ACHN (cell line): ENCODE measurements at regions not wholly inside any gene's neighbourhood (a gene's known extent, or its start where the extent isn't known, plus 50 kb on each side); places are given as distances from the start of the nearest gene placed in this dataset.
"Not testable (repeated sequence)": the region's sequence is repeated elsewhere in the genome, so short reads cannot be mapped to it uniquely, and the experiment has no call there.

ENCODE experiments used
- DNase-seq: peaks from one replicate; pipeline ENCODE4 v3.0.0-alpha.2; 2015
- in situ Hi-C: cut with HindIII; loops from 2 replicates; pipeline ENCODE4 v1.10.0; 2017; ENCODE audit warnings: low sequenced_read_pairs, low pct_ligation_motif_present, low pct_unique_long_range_greater_than_20kb

DNA sequence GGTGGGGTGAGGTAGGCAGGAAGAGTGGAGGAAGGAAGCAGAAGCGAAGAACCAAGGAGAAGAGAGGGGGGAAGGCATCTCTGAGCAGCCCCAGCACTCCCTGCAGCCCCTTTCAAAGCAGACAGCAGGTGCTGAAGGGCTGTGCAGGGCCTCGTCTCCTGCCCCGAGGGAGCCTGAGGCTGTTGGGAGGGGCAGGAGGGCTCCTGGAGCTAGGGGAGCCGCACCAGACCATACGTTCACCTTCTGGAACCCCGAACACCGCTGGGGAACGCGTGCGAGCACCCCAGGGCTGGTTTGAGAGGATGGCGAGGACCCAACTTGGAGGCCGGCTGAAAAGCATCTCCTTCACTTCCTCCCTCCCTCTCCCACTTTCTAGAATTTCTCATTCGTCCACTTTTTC lies 259.8 kb downstream of the FAM43A start:
- in situ Hi-C loops: no loop called here

DNA sequence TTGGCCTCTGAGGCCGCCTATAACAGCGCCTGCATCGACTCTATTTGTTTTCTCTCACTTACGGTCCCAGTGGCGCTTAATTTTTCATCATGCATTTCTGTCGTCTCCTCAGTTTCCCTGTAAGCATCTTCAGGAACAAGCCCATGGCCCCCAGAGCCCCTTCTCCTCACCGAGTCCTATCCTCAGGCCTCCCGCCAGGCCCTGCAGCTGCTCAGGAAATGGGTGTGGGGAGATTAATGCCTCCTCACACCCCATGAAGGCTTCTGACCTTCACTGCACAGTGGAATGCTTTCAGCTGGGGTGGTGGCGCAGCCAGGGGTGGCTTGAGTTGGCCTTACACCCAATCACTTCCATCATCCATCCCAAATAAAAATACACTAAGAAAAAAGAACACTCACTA lies 260.4 kb downstream of the FAM43A start:
- in situ Hi-C loops: no loop called here
- DNase-seq: no peak

More for the DNA sequence above, 259.8 kb downstream of the FAM43A start:
- no peak for DNase-seq

DNA sequence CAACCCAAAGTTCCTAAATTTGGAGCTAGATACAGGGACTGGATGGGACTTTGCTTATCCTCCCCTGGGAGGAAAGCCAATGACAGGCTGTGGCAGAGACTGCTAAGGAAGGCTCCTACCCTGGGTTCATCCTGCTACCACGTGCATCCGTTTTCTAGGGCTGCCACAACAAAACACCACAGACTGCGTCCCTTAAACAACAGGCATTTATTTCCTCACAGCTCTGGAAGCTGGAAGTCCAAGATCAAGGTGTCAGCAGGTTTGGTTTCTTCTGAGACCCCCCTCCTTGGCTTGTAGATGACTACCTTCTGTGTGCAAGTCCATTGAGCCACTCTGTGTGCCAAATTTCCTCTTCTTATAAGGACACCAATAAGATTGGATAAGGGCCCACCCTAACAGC lies 263.9 kb downstream of the FAM43A start:
- no peak for DNase-seq
- in situ Hi-C loops: no loop called here

DNA sequence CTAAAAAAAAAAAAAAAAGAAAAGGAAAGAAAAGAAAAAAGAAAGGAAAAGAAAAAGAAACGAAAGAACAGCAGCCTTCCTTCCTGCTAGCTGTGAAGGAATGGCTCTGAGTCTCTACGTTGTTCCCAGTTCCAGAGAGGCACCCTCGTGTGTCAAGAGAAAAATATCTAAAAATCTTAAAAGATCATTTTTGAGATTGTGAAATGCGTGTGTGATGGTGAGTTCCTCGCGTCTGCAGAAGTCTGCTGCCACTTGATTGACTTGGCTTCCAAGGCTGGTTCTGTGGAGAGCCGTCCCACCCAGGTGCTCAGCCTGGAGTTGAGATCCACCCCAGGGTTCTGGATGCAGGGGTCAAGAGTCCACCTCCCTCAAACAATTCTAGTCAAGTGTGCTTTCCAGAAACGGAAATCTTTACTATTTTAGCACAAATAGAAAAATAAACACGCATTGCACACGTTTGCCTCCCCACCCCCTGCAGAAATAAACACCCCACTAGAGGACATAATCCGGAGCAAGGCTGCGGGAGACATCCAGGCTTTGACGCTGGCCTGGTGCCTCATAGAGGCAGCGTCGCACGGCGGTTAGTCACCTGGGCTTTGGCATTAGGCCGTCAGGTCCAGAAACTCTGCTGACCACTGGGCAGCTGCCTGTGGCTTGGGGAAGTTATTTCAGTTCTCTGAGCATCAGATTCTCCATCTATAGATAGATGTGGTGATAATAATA lies 265.4 kb downstream of the FAM43A start:
- DNase-seq: no peak
- in situ Hi-C loops: no loop called here

DNA sequence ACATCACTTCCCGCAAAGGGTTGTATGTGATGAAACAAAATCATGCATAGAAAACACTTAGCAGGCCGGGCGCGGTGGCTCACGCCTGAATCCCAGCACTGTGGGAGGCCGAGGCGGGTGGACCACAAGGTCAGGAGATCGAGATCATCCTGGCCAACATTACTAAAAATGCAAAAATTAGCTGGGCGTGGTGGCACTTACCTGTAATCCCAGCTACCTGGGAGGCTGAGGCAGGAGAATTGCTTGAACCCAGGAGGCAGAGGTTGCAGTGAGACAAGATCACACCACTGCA lies 265.9 kb downstream of the FAM43A start:
- DNase-seq, in situ Hi-C loops: not testable (repeated sequence)

DNA sequence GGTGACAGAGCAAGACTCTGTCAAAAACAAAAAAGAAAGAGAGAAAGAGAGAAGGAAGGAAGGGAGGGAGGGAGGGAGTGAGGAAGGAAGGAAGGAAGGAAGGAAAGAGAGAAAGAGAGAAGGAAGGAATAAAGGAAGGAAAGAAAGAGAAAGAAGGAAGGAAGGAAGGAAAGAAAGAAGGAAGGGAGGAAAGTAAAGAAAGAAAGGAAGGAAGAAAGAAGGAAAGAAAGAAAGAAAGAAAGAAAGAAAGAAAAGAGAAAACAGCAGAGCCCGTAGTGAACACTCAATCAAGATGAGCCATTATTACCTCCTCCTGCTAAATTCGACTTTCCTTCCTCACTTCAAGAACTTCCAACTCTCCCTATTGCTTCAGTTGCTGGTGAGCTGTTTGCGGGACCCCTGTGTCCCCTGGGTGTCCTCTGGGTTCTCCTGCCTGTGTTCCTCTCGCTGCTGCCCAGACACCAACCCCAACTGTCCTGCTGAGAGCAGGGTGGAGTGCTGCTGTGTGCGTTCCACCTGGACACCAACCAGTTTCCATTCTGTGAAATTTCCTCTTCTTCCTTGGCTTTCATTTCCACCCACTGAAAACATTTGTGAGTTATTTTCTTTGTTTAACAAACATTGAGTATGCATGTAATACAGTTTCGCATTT lies 266.4 kb downstream of the FAM43A start:
- in situ Hi-C loops: no loop called here
- no peak for DNase-seq

DNA sequence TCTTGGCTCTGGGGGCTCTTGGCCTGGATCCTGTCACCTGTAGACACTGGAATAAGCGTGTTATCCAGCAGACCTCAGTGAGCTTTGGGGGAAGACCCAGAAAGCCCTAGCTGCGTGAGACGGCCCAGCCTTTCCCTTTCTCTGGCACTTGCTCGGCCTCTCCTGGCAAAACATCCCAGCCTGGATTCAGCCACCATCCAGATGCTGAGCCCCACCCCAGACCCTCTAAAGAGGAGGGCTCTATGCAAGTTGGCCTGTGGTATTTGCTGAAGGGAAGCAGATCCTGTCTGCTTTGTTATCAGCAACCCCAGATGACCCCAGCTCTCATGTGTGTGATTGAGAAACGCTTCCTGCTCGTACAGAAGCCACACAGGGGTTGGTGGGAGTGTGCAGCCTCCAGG lies 267.2 kb downstream of the FAM43A start:
- no peak for DNase-seq
- in situ Hi-C loops: no loop called here

DNA sequence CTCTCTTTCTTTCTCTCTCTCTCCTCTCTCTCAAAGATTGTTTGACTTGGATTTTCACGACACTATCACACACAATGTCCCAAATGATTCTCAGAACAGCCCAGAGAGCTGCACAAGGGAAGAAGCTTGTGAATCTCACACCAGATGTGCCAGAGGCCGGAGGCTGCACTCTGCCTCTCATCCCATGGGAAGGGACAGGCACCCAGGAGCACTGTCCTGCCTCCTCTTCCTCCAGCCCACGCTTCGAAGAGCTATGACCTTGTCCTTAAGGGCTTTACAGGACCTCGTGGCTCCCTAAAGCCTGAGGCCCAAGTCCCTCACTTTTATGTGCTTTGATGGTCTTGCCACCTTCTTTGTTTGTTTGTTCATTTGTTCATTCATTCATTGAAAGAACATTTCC lies 267.6 kb downstream of the FAM43A start:
- no peak for DNase-seq
- in situ Hi-C loops: no loop called here

DNA sequence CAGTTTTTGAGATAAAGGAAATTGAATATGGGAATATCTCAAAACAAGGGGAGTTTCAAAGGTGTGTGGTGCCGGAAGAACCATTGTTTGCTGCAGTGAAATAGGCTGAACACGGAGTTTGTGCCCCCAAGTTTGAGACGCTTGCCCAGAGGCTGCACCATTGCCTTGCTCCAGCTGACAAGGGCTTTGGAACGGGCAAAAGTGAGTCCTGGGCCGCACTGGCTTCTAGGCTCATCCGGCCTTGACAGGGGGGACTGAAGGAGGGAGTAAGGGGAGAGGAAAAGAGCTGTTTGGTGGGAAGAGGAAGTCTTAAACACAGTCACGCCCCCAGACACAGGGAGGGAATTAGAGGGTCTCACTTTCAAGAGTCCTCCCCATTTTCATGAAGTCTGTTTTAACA lies 269.9 kb downstream of the FAM43A start:
- no peak for DNase-seq
- in situ Hi-C loops: no loop called here

DNA sequence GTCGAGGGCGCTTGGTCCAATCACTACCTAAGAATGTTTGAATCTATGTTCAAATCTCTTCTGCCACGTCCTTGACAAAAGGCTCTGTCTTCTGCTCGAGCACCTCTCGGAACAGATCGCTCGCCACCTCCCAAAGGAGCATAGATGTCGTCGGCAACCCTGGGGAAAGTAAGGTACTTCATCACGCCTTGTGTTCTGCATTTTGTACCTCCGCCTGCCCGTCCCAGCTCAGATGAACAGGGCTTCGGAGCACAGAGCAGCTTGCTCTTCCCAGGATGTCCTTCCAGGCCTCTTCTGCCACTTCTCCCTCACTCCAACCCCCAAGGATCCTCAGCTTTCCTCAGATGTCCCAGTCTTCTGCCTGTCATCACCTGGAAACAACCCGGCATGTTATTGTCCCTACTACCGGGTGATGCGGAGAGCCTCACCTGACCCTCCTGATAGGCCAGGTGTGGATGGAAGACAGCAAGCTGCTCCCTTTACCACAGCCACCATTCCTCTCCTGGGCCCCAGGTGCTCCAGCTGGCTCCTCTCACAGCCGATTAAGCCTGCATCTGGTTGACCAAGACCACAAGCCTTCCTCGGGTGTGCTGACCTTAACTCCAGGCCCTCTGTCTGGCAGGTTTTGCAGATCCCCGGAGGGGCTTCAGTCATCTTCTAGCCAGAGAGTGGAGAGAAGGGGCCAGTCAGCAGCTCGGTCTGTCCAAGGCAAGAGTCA lies 270.5 kb downstream of the FAM43A start:
- DNase-seq: no peak
- in situ Hi-C loops: no loop called here

DNA sequence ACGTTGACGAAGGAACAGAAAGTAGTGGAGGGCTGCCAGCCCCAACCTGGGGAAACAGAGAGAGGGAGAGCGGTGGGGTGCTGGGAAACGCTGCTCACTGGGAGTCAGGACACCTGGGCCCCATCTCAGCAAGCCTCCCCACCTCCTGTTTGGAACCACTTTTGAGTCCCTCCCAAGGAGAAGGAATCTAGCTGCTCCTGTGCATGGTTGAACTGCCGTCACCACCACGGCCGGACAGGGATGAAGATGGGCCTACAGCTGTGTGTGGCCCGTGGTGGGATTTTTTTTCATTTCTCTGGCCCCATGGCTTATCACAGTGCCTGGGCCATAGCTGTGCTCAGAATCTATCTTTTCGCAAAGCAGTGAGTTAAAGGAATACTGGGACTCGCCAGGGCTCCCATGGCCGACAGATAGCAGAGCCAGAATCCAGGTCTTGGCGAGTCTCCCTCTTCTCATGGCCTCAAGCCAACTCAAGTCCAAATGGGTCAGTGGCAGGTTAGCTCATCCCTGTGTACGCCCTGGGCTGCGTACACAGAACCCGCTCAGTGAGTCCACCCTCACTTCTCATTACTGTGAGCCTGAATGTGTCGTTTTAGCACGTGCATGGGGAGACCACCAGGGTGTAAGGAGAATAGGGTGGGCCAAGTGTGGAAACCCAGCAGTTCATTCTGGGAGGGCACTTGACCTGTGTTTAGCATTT lies 271.2 kb downstream of the FAM43A start:
- in situ Hi-C loops: no loop called here
- no peak for DNase-seq

DNA sequence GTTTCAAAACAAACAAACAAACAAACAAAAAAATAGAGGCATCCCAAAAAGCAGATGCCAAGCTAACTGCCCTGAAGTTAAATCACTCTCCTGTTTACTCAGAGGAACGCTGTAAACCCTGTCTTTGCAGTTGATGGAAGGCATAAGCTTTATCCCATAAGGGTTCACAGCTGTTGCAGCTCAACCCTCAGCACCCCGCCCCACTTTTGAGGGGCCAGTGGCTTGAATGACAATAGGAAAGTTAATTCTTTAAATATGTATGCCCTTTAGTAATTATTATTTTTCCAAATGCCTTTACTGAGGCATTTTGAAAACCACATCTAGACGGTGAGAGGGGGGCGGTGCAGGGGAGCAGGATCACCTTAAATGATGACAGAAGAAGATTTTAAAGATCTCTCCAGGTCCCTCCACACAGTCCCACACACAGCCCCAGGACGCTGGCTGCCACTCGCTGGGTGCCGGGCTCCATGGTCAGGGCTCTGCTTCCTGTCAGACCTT lies 272.1 kb downstream of the FAM43A start:
- DNase-seq: no peak
- in situ Hi-C loops: no loop called here

DNA sequence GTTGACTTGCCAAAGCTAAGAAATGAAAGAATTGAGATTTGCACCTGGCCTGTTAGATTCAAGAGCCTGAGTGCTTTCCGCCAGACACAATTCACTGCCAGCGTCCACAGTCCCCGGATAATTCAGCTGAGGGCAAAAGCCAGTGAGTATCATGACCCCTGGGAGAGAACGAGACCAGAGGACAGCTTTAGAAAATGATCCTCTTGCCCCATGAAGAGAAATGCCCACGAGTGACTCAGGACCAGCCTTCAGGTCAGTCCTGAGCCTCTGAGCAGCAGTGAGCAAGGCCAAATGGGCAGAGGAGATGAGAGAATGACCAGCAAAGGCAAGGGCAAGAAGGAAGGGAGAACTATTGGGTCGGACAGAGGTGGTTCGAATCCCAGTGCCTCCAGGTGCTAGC lies 273.5 kb downstream of the FAM43A start:
- in situ Hi-C loops: no loop called here
- DNase-seq: no peak

DNA sequence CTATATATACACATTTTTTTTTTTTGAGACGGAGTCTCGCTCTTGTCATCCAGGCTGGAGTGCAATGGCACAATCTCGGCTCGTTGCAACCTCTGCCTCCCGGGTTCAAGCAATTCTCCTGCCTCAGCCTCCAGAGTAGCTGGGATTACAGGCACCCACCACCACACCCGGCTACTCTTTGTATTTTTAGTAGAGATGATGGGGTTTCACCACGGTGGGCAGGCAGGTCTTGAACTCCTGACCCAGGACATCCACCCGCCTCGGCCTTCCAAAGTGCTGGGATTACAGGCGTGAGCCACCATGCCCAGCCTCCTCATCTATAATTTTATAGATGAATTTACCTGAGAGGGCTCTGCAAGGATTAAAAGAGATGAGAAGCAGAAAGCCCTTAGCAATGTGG lies 274.0 kb downstream of the FAM43A start:
- DNase-seq, in situ Hi-C loops: not testable (repeated sequence)

DNA sequence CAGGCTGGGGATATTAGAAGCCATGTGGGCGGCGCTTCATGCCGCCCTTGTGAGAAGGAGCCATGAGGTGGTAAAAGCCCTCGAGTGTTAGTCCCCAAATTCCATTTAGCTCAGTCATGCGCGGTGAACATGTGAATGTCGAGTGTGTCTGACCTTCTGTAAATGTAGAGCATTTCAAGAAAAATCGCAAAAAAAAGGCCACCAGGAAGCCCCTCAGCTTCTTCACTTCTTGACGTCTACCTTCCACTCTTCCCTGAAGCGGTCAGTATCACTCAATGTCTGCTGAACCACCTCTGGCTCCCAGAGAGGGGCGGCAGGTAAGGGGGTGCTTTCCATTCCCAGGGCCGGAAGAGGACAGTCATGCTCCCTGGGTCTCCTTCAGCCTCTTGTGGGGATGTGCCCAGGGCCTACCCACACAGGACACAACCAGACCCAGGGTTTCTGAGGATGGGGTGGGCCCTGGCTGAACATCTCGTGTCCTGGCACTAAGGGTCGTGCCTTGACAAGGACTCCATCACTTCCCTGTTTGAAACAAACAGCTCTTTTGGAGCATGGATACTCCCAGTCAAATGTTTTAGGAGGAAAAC lies 274.9 kb downstream of the FAM43A start:
- no peak for DNase-seq
- in situ Hi-C loops: no loop called here

DNA sequence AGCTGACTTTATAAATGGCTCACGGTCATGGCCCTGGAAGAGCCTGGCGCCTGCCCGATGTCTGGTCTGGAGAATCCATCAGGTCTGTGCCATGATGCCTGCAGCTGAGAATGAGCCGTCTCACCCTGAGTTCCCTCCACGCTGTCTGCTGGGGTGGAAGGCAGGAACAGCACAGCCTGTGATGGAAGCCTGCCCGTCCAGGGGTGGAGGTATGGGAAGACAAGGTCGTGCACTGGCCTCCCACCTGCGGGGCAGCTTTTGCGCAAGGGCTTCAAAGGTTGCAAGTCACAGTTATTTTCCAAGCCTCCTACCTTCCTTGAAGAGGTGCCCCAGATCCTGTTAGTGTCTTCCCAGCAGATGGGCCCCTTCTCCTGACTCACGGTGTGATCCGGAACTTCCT lies 275.5 kb downstream of the FAM43A start:
- in situ Hi-C loops: no loop called here
- DNase-seq: no peak

DNA sequence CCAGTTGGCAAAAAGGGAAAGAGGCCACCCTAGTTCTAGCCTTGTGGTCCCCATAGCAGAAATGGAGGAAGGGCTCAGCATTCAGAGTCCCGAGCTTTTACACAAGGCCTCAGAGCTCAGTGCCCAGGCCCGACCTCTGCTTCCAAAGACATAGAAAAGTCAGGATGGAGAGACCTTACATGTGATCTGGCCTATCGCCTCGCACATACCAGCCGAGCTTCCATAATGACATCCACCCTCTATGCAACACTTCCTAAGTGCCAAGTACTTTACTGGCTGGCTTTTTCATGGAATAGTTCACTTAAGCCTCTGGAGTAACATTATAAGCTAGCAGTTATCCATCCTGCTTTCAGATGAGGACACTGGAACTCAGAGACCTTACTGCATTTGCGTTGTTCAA lies 275.9 kb downstream of the FAM43A start:
- DNase-seq: no peak
- in situ Hi-C loops: no loop called here

DNA sequence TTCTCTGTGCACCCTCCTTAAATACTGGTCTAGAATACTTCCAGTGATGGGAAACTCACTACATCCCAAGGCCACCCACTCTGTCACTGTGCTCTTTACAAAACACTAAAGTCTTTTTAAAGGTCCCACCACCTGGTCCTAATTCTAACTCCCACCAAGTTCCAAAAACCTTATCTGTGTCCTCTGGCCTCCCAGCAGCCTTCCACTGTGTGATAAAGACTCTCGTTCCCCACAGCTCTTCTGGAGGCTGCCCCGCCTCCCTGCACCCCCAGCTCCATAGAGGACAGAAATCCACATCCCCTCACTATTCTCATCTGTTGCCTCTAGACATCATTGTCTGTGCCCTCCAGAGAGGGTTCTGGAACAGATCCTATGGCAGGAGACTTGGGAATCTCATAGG lies 276.4 kb downstream of the FAM43A start:
- in situ Hi-C loops: no loop called here
- DNase-seq: no peak

DNA sequence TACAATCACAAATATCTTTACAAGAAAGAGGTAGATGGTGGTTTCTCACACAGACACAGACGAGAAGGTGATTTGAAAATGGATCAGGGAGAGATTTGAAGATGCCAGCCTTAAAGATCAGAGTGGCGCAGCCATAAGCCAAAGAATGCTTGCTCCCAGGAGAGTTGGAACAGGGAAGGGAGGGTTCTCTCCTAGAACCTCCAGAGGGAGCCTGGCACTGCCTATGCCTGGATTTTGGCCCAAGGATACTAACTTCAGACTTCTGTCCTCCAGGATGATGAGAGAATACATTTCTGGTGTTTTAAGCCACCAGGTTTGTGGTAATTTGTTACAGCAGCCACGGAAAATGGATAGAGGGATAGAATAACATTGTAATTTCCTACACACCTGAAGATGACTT lies 279.1 kb downstream of the FAM43A start:
- in situ Hi-C loops: no loop called here
- DNase-seq: no peak
